CD4-positive, alpha-beta T cell treated with Interleukin-12 subunit alpha and Interleukin-12 subunit beta, for 1 hour (primary cell): ENCODE measurements at regions not wholly inside any gene's neighbourhood (a gene's known extent, or its start where the extent isn't known, plus 50 kb on each side); places are given as distances from the start of the nearest gene placed in this dataset.
"Not testable (repeated sequence)": the region's sequence is repeated elsewhere in the genome, so short reads cannot be mapped to it uniquely, and the experiment has no call there.

ENCODE experiments used
- DNase-seq: peaks from one replicate; pipeline ENCODE4 v3.0.0-alpha.2; 2020

DNA sequence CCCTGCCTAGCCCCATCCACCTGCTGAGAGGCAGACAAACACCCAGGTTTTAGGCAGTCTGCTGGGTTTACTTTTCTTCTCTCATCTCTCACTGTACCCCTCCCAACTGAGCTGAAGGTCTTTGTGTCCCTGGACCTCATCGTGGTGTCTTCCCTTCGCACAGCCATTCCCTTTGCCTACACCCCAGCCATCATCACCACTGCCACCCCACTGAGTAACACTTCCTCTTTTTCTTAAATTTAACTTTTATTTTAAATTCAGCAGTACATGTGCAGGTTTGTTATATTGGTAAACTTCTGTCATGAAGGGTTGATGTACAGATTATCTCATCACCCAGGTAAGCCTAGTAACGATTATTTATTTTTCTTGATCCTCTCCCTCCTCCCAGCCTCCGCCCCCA, 188.3 kb upstream of the MON1B start:
- DNase-seq: no peak

DNA sequence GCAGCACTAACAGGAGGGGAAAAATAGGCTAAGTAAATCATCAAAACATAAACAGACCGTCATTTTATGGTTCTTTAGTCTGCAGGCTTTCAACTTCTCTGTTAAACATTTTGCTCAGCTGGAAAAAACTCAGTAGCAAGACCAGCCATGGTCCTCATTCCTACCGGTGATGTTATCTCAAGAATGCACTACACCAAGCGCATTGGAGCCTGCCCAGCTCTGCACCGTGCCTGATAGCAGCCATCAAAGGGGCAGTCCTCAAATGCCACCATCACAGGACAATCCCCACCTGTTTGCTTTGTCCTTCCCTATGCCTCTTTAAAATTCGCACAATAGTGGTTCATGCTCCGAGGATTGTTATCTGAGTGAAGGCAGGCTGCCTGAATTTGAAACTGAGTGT, 181.5 kb upstream of the MON1B start:
- no peak for DNase-seq

DNA sequence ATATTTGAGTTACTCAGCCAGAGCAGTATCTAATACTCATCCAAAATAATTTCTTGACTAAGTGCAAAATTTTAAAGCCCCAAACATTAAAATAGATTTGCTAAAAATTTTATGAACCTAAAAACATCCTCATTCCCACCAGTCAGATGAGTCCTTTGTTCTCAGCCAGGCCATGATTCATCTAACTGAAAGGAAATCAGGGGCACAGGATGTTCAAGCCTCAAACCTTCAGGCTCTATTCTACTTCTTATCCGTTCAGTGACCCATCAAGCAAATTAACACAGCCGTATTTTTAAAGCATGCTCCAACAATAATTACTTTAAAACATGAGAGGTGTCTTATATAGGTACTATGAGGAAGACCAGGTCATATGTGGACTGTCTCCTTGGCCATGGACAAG, 176.5 kb upstream of the MON1B start:
- no peak for DNase-seq

DNA sequence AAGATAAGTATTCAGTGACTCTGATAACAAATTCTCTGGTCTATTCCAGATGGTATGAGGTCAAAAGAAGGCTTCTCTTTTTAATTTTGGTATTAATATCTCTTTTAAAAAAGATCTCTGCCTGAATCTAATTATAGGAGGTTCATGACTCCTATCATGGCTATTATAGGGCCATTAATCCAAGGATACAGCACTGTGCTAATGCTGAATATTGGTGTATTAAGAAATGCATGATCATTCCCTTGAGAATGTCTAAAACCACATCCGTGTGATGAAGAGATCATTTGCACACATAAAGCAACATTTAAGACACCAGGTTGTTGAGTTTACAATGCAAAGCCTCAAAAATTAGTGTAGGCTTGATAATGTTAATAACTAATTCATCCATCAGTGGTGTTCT, 160.4 kb upstream of the MON1B start:
- DNase-seq: no peak

DNA sequence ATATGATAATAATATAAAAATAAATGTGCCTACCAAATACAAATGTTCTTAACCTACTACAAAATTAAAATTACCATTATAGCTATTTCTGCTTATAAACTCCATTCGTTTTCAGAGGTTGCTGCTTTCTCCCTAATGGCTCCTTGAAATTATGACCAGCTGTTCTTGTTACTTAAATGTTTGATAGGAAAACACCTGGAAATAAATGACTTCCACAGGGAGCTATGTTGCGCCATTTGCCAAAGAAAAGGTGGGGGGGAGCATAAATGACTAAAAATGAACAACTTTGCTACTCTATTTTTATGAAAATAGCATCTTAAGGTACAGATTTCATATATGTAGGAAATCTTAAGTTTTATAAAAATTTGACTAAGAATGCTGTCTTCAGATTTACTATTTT, 157.5 kb upstream of the MON1B start:
- DNase-seq: no peak

DNA sequence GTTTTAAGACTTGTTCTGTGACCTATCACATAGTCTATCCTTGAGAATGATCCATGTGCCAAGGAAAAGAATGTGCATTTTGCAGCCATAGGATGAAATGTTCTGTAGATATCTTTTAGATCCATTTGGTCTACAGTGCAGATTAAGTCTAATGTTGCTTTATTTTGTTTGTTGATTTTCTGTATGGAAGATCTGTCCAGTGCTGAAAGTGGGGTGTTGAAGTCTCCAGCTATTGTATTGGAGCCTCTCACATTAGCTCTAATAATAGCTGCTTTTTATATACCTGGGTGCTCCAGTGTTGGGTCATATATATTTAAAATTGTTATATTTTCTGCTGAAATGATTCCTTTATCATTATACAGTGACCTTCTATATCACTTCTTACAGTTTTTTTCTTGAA, 155.6 kb upstream of the MON1B start:
- DNase-seq: no peak

DNA sequence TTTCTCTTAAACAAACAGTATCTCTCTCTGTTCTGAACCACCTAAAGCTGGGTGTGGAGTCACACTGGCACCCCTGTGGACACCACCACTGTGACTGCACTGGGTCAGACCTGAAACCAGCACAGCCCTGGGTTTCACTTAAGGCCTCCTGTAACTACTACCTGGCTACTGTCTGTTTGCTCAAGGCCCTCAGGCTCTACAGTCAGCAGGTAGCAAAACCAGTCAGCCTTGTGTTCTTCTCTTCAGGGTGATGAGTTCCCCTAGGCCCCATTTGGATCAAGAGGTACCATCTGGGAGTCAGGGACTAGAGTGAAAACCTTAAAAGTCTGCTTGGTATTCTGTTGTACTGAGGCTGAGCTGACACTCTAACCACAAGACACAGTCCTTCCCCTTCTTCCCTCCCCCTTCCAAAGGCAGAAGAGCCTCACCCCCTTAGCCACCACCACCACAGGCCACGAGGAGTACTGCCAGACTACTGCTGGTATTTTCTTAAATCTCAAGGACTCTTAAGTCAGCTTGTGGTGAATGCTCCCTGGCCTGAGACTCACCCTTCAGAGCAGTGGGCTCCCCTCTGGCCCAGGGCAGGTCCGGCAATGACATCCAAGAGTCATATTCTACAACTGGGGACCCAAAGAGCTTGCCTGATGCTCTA, 153.2 kb upstream of the MON1B start:
- no peak for DNase-seq

DNA sequence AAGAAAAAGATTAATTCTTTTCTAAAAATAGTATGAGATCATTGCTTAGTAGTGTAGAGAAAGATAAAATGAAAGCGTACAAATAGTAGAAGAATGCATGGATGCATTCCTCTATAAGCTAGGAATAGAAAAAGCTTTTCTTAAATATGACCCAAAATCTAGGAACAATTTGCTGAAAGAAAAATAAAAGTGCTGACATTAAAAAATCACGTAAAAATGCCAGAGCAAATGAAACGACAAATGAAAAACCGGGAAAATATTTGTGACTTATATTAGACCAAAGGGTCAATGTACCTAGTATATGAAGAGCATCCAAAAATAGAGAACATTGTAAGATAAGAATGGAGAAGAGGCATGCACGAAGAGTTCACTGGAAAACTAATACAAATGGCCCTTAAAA, 149.5 kb upstream of the MON1B start:
- no peak for DNase-seq

DNA sequence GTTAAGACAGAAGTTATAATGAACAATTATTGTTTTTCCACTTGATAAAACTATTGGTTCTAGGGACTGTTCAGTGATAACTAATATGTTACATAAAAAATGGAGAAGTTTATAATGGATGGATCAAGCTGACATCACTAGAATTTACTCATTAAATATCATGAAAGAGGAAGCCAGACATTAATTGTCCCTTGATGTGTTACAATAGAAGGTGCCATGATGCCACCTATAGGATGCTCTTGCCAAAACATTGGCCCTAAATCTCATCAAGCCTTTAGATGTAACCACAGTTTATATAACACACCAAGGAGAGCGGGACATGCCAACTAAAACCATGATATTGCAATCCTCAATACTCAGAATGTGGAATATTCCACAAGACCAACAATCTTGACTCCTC, 147.9 kb upstream of the MON1B start:
- DNase-seq: no peak

DNA sequence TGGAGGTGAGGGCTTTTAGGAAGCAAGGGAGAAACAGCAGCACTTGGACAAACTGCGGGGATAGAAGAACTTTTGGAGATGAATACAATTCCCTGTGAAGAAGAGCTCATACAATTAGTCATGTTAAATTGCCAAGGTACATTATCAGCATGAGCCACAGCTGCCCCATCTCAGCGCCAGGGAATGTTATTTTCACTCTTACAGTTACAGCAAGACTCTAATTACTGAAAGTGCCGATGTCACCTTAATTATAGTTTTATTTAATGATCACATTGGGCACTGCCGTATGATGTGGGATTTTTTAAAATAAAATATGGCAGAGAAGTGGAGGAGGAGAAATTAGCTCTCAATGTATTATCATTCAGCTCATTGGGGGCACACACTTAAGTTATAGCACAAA, 144.8 kb upstream of the MON1B start:
- no peak for DNase-seq

DNA sequence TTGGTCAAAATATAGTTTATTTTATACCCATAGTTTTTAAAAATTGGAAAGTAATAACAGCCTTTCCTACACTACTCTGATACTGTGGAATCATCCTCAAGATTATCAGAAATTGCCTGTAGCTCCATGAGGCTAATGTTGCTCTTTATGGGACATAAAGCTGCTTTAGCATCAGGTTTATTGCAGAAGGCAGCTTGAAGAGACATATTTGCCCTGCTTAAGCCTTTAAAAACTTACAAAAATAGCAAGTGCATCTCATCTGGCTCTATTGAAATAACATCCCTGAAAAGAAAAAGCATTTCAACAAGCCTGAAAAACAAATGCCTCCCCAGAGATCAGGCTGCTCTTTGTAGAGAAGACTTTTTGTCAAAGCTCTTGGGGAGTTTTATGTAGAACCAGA, 142.9 kb upstream of the MON1B start:
- DNase-seq: no peak

DNA sequence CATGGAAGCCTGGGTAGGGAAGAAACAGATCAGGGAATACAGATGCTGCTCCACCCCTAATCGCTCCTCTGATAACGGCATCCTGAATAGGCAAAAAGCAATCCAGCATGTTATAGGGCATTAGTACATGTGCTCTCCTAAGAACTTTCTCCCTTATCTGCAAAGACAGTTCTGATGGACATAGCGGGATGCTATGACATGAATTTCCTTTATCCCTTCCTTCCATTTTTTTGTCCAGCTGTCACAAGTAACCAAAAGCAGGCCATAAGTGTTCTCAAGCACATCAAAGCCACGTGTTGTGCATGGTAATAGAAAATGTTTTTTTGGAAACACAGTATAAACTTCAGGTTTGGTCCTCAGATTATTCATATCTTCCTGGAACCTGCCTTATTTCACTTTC, 141.4 kb upstream of the MON1B start:
- no peak for DNase-seq

DNA sequence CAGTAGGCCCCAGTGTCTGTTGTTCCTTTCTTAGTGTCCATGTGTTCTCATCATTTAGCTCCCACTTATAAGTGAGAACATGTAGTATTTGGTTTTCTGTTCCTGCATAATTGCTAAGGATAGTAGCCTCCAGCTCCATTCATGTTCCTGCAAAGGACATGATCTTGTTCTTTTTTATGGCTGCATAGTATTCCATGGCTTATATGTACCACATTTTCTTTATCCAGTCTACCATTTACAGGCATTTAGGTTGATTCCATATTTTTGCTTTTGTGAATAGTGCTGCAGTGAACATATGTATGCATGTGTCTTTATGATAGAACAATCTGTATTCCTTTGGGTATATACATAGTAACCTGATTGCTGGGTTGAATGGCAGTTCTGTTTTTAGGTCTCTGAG, 134.4 kb upstream of the MON1B start:
- DNase-seq: not testable (repeated sequence)

DNA sequence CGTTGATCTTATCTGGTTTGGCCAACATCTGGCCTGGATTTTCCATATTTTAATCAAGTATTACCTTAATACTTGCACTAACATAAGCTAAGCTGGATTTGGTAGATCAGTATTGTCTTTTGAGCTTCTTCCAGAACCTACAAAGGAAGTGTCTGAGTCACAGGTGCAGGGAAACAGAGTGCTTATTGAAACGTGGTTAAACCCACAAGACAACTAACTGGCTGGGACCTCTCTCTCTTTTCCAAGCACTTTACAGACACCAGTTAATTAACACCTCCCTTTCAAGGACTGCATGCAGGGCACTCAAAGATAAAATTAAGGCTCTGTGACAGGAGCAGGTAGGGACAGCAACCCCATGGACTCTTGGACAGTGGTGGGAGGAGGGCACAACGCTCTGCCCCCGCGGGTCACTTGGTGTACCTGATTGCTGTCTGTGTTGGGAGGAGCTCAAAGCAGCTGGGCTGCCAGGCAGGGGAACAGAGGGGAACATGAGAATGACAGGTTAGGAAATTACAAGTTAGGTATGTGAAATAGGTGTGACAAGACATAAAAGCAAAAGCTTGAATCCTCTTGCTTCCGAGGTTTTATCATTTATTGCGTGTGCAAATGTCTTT, 133.7 kb upstream of the MON1B start:
- no peak for DNase-seq

DNA sequence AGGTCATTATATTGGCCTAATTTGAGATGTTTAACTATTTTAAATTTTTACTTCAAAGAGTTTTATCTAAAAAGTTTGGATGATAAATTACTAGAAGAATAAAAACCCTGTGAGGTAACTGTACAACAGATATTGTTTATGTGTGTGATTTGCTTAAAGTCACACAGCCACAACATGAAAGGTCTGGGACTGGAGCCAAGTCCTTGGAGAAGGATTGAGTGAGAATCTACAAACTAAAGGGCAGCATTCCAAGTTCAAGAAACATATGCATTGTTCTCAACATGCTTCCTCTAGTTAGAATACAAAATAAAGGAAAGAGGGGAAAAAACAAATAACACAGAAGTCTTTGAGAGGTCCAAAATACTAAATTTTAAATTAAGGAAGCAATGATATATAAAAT, 131.5 kb upstream of the MON1B start:
- DNase-seq: no peak

DNA sequence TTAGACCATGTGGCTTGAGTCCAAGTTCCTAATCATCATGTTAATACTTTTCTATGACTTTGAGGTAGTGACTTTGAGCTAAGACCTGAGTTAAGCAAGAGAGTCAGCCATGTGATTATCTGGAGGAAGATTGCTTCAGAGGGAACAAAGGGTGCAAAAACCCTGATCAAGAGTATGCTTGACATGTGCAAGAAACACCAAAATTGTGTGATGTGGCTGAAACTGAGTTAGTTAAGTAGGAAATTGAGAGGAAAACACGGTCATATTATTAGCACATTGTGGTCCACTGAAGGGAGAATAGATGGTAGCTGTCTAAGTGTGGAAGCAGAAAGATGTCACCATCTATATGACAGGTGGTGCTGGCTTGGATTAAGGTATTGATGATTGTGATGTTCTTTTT, 130.4 kb upstream of the MON1B start:
- DNase-seq: no peak

DNA sequence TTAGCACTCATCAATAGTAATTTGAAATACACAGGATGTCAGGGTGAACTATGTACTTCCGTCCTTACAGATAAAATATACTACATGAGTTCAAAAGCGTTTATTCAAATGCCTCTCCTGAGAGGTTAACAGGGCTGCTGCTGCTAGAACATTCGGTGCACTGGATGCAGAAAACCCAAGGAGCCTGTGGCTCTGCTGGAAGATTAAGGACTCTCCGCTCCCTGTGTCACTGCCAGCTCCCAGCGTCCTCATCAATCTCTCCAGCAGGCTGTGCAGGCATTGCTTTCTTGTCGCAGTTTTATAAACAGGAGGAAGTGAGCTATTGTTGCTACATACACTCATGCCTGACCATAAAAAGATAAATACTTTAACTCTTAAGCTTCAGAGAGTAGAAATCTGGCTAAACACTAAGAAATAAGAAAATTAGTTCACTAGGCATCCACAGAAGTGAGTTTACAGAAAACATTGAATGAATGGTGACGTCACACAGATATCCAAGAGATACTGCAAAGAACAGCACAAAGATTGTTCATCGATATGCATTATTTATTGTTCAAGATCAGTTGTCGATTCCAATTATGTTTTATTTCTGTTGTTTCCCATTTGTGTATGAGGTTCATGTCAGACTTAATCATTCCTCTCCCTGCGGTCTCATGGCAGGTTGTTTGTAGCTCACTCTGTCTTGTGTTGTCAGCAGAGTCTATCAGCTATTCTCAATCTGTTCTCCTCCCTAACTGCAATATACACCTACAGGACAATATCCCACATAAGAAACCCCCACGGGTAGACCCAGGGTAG, 127.9 kb upstream of the MON1B start:
- DNase-seq: no peak

DNA sequence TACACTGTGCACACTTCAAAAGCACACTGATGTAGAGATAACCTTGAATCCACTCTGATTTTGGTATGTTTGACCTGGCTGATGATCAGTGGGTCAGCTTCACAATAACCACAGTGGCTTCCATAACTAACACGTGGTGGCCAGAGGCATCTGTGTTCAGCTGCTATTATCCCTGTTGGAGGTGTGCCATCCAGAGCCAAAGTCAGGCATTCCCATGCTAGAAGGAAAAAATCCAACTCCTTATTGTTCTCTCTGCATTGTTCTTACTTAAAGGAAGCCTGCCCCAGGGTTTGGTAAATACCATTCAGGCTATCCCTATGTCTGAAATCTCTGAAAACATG, 127.3 kb upstream of the MON1B start:
- DNase-seq: no peak

DNA sequence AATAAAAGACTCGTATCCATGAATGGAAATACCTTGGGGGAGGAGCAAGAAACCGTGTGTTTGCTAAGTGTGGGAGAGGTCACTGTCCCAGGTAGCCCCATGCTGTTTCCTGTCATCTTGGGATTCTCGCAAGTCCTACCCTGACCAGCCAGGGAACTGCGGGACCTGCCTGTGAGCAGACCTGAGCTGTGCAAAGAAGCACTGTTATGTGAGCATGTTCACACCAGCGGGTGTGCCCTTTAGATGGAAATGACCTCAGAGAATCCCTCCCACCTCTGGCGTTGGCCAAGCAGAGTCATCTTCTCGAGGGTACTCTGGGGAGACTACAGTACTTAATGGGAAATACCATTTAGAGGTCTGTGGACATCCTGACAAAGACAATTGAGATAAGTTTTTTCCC, 127.0 kb upstream of the MON1B start:
- no peak for DNase-seq

DNA sequence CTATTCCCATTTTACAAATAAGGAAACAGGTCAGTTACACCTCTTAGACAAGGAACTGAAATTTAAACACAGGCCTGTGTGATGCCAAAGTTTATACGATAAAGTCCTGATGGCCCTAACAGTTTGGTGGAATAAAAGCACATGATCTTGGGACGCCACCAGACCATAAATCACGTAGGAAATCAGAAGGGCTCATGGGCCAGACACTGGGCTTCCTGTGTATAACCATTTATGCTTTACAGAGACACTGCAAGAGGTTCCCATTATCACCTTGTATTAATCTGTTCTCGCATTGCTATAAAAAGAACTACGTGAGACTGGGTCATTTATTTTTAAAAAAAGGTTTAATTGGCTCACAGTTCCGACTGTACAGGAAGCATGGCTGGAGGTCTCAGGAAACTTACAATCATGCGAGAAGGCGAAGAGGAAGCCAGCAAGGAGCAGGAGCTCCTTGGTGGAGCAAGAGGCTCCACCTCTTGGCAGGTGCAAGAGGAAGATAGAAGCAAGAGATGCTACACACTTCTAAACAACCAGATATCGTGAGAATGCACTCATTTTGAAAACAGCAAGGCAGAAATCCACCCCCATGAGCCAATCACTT, 124.0 kb upstream of the MON1B start:
- DNase-seq: no peak

DNA sequence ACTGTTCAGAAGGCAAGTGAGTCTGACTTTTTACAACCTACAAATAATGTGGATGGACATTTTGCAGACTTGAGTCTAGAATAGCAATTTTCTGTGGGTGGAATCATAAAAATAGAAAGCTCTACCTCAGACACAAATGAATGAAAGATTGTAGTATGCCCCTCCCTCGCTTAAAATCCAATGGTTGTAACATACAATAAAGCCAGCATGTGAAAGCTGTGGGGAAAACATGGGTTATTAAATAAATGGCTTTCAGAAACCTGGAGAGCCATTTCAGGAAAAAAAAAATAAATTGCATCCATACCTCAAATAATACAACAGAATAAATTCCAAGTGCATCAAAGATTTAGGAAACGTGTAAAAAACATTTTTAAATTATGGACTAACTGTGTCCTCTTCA, 123.1 kb upstream of the MON1B start:
- no peak for DNase-seq

DNA sequence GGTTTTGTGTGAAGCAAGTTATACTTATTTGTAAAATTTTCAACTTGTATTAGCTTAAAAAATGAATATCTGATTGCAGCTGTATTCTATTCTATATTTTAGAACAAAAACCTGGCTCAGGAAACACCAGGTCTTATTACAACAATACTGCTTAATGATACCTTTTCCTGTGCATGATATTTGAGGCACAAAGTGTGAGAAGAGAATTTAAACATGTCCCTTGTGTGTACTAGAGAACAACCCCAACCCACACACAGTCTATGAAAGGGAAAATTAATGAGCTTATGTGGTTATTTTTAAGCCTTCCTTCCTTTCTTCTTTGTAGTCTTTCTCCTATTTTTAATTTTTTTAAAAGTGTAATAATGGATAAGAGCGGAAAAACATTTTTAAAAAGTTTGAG, 122.6 kb upstream of the MON1B start:
- DNase-seq: no peak

DNA sequence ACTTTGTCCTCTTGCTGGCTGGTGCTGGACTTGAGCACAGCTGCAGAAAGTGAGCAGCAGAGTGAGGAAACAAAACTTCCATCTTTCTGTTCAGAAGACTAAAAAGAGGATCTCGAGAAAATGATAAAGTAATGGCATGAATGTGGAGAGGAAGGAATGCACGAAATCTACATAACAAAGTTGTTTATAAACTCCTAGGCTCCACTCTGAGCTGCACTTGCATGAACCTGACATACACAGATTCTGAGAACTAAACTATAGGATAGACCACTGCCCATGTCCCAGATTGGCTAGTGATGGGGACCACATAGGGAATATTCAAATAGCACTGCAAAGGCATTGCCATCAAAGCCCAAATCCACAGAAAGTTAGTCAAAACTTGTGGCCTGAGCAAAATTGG, 121.1 kb upstream of the MON1B start:
- no peak for DNase-seq

DNA sequence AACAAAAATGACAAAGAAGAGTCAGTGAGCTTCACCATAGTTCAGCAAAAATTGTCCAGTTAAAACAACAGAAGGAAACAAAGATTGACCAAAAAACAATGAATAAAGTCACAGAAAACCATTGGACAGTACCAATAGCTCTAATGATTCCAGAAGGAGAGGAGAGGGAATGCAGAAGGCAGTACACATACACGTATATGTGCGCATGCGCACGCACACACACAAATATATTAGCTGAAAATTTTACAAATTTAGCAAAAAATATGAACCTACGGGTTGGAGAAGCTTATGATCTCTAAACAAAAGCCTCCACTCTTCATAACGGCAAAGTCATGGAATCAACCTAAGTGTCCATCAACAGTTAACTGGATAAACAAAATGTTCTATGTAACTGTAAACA, 120.3 kb upstream of the MON1B start:
- DNase-seq: no peak
